ENCODE measurements at regions not wholly inside any gene's neighbourhood (a gene's known extent, or its start where the extent isn't known, plus 50 kb on each side); places are given as distances from the start of the nearest gene placed in this dataset.

- TF ChIP-seq ZNF362 (tag by site-specific recombination; IDR thresholded peaks at IDR 0.05) (no peak), REST (tag by site-specific recombination; IDR thresholded peaks at IDR 0.05) (no peak), ZNF654 (tag by site-specific recombination; IDR thresholded peaks at IDR 0.05; ENCODE audit: low read depth) (no peak), PRDM4 (tag by site-specific recombination; IDR thresholded peaks at IDR 0.05) (no peak)
Measured at GRCh38 chr17:37796076-37796475, 51.2 kb upstream of the HNF1B start.
